Fibroblast of skin of right biceps (primary cell): ENCODE measurements at regions not wholly inside any gene's neighbourhood (a gene's known extent, or its start where the extent isn't known, plus 50 kb on each side); places are given as distances from the start of the nearest gene placed in this dataset.
A peak's percentile ranks its signal among the peaks of the same experiment; 100 is the strongest.
"Not testable (repeated sequence)": the region's sequence is repeated elsewhere in the genome, so short reads cannot be mapped to it uniquely, and the experiment has no call there.

ENCODE experiments used
- DNase-seq: peaks from one replicate; pipeline ENCODE4 v3.0.0-alpha.2; 2013

DNA sequence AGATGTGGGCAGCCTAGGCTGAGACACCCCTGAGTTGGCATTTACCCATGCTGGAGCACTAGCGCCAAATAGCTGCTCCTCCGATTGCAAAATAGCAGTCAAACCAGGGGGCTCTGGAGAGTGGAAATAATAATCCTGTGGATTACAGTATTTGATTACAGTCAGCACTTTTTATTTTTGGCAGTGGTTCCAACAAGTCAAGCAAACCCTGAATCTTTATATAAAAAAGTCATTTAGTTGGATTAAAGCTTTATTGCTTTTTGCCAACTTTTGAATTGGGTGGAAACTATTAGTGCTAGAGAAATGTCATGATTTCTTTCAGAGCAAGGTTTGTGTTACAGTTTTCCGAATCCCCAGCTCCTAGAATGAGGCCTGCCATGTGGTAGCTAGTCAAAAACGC, 99.3 kb upstream of the FAM20A start:
- no peak for DNase-seq

DNA sequence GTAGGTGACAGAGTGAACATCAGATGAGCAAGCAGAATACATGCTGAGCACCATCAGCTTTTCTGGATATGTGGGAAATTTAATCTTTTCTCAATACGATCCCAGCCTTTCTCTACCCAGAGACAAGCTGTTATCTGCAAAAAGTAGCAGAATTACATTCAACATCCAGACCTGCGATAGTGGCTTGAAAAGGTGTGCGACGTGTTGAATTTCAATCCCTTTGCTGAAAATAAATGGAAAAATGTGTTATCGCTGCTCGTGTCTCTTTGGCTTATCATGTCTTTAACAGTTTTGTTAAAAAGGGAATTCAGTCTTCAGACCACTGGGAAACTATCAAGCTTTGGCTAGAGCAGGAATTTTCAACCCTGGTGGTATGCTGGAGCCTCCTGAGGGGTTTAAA, 98.8 kb upstream of the FAM20A start:
- no peak for DNase-seq

DNA sequence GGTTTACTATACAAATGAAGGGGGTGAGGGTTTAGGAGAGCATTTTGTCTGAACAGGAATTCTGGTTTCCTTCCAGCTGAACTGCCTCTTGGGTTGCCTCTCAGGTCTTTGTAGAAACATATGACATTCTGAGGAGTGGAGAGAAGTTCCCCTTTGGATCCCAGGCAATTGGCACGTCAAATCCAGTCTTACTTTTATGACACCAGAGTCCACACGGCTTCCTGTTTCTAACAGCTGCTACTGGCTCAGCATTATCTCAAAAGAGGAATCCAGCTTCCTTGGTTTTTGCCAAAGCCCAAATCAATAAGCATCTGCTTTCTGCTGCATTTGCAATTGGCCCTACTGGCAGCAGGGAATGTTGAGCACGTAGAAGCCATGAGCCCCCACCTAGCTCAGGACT, 97.6 kb upstream of the FAM20A start:
- DNase-seq: no peak

DNA sequence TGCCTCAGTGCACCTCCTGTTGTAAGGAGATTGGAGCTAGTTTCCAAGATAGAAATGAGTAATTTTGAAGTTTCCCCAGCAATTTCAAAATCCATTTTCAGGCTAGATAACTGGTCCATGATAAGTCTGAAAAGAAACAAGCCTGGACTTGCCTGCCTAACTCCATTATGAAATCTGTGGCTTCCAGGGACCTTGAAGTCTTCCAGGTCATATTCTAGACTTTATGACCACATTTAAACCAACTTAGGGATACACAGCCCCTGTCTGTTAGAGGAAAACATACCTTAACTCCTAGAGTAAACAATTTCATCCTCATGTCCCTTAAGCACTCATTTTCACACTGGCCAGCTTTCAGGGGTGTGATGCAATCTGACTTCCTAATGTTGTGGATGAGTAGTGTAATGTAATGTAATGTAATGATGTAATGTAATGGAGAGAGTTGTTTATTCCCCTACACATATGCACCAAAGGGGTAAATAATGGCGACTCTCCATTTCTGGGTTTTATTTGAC, 96.7 kb upstream of the FAM20A start:
- DNase-seq: peak; percentile 78

DNA sequence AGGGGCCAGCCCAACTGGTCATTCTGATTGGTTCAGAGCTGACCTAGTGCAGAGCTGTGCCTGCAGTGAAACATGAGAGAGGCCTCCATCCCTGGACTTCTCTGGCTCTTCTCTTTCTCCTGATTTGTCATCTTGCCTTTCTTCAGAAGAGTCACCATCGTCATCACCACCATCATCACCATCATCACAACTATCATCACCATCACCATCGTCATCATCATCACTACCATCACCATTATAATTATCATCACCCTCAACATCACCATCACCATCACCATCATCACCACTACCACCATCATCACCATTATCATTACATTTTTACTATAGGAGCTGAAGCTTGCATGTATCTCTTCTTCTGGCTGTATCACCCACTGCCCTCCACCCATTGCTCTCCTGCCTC, 94.5 kb upstream of the FAM20A start:
- DNase-seq: no peak

DNA sequence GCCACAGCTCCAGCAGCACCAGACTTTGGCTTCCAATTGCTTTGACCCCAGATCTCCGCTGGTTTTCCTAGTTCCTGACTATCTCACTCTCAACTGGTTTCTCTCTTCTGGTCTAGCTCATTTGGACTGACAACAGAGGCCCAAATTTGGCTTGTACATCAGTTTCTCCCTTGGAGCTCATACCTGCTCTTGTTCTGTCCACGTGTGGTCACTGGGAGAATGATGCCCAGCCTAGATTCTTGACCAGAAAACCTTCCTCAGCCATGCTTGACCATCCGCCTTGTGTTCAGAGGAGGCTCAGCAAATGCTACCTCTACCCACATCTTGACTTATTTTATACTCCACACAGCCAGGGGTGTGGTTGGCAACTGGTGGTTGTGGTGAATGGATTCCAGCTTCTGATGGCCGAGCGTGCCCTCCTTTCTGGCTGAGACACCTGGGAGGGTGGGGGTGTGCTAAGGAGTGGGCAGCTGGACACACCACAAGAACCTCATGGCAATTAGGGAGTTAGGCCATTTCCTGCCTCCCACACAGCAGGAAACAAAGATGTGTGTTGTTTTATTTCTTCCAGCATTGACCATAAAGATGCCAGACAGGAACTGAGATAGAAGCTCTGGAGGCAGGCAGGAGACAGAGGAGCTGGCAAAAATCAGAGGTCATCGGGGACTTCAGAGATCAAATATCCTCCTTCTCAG, 93.8 kb upstream of the FAM20A start:
- no peak for DNase-seq

DNA sequence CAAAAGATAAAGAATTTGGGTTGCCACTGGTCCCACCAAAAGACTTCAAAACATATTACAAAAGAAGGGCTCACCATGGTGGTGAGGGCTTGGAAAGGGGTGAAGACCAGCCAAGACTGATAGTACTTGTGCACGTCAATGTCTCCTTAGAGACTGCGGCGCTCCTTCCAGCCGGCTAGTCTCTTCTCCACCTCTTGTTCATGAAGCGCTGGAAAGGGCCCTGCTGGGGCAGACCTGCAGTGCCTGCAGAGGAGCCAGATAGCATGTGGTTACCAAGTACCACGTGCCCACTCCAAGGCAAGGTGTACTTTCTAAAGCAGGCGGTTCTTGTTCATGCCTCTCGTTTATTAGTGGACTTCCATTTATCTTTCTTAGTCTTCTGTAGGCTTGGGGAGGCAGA, 92.7 kb upstream of the FAM20A start:
- DNase-seq: no peak

DNA sequence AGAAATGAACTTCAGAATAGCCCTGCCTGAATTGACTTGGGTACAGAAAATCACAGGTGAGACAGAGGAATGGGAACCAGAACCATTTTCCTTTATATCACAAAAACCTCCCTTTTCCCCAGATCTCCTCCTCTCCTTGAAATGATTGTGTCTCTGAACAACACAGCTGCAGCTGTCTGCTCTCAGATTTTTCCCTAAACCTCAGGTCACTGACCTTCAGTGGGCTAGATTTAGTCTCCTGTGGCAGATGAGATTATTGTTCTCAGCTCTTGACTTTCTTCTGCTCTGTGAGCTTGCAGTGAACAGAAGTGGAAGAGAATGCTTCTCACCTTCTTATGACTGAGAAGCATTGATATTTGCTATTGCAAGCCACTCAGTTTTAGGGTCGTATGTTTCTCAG, 92.3 kb upstream of the FAM20A start:
- no peak for DNase-seq

DNA sequence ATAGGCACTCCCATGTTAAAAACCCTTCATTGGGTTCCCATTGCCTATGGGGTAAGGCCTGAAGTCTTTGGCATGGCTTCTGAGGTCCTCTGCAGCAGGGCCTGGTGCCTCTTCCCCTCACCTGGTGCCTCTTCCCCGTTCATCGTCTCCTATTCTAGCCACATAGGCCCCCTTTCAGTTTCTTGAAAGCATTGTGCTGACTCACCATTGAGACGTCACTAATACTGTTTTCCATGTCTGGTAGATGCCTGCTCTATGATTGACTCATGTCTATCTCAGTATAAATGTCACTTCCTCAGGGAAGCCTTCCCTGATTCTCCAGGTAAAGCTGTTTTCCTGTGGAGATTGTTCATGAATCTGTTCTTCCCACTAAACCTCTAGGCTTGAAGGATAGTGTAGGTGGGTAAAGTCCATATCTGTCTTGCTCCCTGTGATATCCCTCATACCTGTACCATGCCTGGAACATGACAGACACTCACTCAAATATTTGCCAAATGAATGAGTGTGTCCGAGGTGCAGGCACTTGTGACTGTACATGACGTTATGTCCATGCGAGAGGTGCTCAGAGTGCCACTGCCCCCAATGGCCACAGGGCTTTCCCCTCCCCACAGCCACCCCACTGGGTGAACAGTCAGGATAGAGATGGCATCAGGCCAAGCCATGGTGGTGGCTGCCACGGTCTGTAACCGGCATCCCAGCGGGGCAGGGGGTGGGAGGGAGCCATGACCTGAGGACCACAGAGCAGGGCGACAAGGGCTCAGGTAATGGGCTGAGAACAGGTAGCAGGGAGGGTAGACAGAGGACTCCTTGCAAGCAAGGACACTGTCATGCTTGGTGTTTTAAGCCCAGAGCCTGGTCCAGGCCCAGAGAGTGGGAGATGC, 85.2 kb upstream of the FAM20A start:
- no peak for DNase-seq

DNA sequence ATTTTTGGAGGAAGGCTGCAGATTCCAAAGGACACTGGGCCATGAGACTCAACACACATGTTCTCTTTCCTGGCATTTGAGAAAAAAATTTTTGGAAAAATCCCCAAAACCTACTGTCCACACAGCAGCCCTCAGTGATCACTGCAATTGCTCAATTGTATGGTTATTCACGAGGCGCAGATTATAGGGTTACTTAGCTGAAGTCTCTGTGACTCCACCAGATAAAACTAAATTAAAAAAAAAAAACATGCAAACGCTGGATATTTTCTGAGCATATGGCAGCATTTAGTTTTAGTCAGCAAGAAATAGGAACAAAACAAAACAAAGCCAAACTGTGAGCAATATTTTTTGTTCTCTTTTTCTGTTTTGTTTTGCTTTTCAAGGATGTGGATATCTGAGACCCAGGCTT, 83.8 kb upstream of the FAM20A start:
- DNase-seq: no peak

DNA sequence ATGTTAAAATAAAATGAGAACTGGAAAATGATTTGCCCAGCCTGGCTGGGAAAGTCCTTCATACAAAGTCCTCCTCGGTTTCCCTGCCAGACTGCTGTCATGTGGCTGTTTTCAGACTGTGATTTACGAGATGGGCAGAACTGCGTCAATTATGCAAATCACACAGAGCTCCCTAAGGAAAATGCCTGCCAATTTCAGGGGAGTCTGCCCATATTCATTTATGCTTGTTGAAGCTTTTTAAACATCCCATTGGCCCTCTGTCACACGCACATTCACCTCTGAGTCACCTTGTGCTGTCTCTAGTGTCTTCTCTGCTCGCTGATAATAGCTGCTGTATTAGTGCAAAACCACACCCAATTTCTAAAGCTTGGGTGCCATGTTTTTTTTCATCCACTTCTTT, 81.7 kb upstream of the FAM20A start:
- DNase-seq: no peak

DNA sequence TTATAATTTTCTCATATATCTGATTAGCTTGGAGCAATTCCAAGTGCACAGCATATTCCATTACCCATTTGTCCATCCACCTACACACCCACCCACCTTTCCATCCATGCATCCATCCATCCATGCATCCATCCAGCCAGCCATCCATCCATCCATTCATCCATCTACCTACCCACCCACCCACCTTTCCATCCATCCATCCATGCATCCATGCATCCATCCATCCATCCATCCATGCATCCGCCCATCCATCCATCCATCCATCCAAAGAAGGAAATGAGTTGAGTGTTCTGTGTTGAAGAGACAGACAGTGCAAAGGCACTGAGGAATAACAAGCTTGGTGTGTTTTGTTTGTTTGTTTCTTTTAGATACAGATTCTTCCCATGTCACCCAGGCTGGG, 78.7 kb upstream of the FAM20A start:
- DNase-seq: no peak

DNA sequence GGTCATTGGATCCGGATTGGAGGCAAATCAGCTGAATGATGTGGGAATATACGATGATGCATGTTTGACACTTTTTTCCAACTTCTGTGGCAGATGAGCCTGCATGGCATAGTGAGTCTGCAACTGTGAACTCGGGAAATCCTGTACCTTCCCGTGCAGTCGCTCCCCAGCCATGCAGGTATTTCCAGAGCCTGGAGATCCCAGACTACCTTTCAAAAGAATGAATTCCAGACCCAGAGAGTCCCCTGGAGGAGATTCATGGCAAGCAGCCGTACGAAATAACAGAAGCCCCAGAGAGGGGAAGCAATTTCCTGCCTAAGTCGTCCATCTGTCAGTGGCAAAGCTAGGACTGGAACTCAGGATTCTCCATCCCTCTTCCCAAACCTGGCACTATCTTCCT, 75.7 kb upstream of the FAM20A start:
- no peak for DNase-seq

DNA sequence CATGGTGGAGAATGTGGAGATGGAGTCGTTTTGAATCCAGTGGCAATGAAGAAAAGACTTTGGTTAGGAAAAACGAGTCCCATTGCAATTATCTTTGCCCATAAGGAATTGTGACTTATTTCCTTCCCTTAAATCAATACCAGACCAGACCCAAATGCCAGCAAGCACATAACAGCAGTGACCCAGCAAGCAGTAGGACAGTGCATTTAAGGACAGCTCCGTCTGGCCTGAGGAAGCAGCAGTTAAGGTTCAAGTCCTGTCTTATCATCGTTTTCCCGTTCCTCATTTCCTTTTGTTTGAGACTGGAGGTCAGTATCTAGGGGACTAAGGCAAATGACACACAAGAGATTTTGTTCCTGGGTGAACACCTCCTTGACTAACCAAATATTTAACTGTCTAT, 74.6 kb upstream of the FAM20A start:
- DNase-seq: no peak

DNA sequence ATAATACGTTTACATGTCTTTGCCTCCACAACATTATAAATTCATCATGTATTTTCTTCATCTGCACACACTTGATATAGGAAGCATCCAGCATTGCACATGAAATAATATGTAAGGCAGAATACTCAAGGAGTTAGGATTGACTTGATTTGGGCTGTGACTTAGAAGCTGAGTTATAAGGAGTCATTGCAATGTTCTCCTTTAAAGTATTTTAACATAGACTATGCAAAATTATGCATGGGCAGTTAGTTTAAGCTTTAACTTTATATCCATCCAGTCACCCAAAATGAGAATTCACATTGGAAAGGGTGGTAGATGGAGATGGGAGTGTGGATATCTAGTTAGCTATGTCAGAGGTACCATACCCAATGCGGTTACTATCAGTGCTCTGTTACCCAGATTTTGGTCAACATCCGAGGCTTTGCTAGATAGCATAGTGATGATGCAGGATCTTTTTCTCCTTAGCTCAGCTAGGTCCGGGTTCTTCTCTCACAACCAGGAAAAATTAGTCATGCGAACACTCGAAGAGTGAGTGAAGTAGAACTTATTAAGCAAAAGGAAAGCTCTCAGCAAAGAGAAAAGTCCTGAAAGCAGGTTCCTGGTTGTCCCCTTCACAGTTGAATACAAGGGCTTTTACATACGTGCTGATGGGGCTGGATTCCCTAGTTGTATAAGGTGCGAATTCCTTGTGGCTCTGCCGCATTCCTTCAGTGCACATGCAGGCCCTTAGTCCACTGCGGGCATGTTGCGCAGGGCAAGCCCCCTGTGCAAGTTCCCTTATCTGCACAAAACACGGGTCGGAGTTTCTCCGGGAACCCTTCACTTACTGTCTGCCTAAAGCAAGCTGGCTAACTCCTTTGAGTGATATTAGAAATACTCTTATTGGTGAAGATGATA, 73.1 kb upstream of the FAM20A start:
- peak; percentile 14 for DNase-seq

DNA sequence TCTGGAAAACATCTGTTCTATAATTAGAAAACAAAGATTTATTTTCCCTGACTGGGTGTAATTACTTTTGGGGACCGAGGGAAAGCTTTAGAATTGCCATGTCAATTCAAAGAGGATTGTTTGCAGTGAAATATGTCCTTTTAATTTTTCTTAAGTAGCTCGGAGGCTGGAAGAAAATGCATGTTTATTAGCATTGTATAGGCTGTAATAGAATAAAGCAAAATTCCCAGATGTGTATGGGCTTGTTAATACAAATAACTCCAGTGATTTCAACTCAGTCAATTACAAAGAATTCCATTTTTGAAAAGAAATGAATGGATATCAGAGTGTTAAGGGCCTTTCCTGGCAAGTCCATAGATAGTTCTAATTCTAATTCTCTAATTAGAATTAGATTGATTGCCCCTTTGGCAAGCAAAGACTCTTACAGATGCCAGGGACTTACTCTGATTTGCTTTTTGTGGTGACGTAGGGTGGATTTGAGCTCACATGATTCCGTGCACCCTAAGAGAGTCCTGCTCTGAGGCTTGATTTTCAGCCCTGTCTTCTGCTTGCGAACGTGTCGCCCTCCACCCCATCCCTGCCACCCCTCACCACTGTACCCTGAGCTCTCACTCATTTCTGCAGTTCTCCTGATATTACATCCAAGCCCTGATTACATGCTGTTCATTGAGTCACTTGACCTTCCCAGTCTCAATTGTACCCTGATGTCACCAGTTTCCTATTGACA, 70.0 kb upstream of the FAM20A start:
- no peak for DNase-seq

DNA sequence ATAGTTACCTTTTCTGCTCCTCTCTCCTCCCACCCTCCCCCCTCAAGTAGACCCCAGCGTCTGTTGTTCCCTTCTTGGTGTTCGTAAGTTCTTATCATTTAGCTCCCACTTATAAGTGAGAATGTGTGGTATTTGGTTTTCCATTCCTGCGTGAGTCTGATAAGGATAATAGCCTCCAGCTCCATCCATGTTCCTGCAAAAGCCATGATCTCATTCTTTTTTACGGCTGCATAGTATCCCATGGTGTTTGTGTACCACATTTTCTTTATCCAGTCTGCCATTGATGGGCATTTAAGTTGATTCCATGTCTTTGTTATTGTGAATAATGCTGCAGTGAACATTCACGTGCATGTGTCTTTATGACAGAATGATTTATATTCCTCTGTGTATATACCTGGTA, 65.3 kb upstream of the FAM20A start:
- DNase-seq: not testable (repeated sequence)

DNA sequence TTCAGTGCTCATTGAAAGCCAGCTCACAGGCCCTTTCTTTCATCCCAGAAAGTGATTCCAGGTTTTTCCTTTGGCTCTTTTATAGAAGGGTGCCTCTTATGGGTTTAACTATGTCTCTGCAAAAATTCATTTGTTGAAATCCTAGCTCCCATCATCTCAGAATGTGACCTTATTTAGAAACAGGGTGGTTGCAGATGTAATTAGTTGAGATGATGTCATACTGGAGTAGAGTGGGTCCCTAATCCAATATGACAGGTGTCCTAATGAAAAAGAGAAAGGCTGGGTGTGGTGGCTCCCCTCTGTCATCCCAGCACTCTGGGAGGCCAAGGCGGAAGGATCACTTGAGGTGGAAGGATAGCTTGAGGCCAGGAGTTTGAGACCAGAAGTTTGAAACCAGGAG, 64.2 kb upstream of the FAM20A start:
- DNase-seq: no peak

DNA sequence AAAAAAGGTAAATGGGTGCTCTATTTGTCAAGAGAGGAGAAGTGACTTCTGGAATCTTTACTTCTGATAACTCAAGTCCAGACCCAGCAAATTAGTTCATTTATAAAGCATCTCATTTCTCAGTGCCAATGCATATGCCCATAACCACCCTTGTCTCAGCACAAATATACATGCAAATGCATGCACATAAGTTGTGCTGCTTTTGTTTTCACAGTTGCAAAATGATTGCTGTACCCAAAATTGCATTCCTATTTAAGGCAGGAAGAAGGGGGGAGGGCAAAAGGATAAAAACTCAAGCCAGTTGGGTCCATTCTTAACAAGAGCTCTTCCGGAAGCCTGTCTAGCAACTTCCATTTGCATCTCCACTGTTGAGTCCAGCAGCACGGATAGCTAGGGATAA, 61.3 kb upstream of the FAM20A start:
- no peak for DNase-seq

DNA sequence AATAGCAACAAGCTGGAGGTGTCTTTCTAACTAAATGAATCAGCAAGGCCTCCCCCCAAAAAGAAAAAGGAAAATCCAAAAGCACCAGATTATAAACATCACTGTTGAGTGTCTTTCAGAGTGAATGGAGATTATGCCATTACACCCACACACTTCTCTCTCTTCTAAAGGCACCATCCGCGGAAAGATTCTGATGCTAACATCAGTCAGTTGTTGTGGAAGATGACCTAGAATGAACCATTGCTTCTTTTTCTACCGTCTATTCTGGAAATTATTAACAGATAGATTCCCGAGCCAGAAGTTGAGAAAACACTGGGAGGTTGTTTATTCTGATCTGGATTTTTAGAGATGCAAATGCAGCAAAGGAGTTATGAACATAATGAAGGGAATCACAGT, 60.9 kb upstream of the FAM20A start:
- DNase-seq: no peak

DNA sequence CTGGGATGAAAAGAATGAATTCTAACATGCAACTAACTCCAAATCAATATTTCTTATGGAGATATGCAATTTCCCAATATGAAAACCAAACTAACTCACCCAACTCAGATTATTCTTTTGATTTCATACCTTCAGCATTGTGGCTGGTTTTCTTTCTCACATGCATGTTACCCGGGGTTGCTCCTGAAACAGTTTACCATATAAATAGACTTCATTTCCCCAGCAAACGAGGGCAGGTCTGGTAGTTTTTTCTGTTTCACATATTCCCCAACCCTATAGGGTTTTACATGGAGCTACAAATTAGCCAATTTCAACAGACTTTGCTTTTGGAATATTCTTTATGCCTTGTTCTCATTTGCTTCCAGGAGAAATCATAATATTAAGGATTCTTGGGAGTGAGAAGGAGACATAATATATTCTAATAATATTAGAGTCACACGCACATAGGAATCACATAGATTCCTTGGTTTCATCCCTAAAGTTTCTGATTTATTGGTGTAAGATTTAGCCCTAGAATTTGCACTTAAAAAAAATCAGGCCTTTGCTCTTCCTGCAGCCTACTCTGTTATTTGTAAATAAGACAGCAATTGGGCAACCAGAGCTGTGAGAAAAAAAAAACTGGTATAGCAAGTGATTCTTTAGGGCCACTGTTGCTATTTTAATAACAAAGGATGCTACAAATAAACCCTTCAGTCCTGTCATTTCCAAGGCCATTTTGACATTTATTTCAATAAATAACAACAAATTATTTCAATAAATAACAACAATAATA, 60.3 kb upstream of the FAM20A start:
- no peak for DNase-seq

DNA sequence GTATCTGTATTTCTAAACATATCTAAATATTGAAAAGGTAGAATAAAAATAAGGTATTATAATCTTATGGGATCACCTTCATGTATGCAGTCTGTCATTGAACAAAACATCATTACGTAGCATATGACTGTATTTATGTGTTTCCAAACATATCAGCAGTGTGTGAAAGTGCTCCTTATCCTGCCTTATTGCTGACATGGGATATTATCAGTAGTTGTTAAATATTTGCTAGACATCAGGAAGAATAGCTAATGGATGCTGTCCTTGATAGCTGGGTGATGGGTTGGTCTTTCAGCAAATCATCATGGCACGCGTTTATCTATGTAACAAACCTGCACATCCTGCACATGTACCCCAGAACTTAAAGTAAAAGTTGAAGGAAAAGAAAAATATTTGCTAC, 59.1 kb upstream of the FAM20A start:
- no peak for DNase-seq
